T-cell (primary cell): ENCODE measurements at regions not wholly inside any gene's neighbourhood (a gene's known extent, or its start where the extent isn't known, plus 50 kb on each side); places are given as distances from the start of the nearest gene placed in this dataset.

ENCODE experiments used
- ATAC-seq, 4 experiments: fragments of 200-7000 bp in 3 of 4; fragments of 150-1000 bp in 1 of 4; cut with Tn5 transposase; replicated peaks in 1 of 4; 1 replicate in 3 of 4; 2 replicates in 1 of 4; pipeline ENCODE4 v1.10.0; 2021; ENCODE audit warnings: moderate library complexity in 3 of 4, mild to moderate bottlenecking in 2 of 4, moderate number of reproducible peaks in 1 of 4
- CTCF ChIA-PET, 2 donors: fragments of 300-600 bp; sonication (Branson Sonifier 250); formaldehyde crosslinking; loops; one replicate each; lab custom pipeline; 2022; ENCODE audit warnings: antibody characterized with exemption in 2 of 2; lab: Charles Lee
- POLR2A ChIA-PET, 2 donors: fragments of 300-600 bp; sonication (Branson Sonifier 250); formaldehyde crosslinking; loops; one replicate each; lab custom pipeline; 2022; ENCODE audit warnings: antibody characterized with exemption in 2 of 2; lab: Charles Lee
- DNase-seq, 35 experiments: peaks; one replicate each; pipeline versions ENCODE4 v3.0.0 to v3.0.0-alpha.2; 2013 to 2023
- H3K27ac ChIP-seq: one replicate; pipeline ENCODE4 v1.5.1; 2013; ENCODE audit warnings: low read length
- H3K27me3 ChIP-seq, 2 experiments: replicated peaks in 1 of 2; 1 replicate in 1 of 2; 2 replicates in 1 of 2; pipeline versions ENCODE4 v1.6.1 to v1.7.0; 2013; ENCODE audit warnings: low read length in 1 of 2, mixed read lengths in 1 of 2; ENCODE audit not compliant: control insufficient read depth in 2 of 2, insufficient read depth in 2 of 2; ENCODE audit errors: extremely low read depth in 1 of 2
- H3K36me3 ChIP-seq, 2 donors: 1 replicate in 1 of 2; 2 replicates in 1 of 2; pipeline versions ENCODE4 v1.6.1 to v1.7.0; 2013; ENCODE audit warnings: low read length in 1 of 2; ENCODE audit not compliant: control insufficient read depth in 2 of 2, insufficient read depth in 1 of 2; ENCODE audit errors: extremely low read depth in 1 of 2
- H3K4me1 ChIP-seq, 2 experiments: 1 replicate in 1 of 2; 2 replicates in 1 of 2; pipeline versions ENCODE4 v1.6.1 to v1.7.0; 2013; ENCODE audit warnings: low read length in 2 of 2, mixed read lengths in 1 of 2; ENCODE audit not compliant: insufficient read depth in 2 of 2, control insufficient read depth in 1 of 2; ENCODE audit errors: extremely low read depth in 1 of 2
- H3K4me3 ChIP-seq, 2 donors: 1 replicate in 1 of 2; 2 replicates in 1 of 2; pipeline versions ENCODE4 v1.5.1 to v1.7.0; 2013; ENCODE audit warnings: mild to moderate bottlenecking in 2 of 2, low read length in 1 of 2, moderate library complexity in 1 of 2; ENCODE audit not compliant: control insufficient read depth in 1 of 2; ENCODE audit errors: extremely low read depth in 1 of 2
- H3K9me3 ChIP-seq: 2 replicates; pipeline ENCODE4 v1.7.0; 2013
- H3K27ac Mint-ChIP-seq, 2 donors: one replicate each; pipeline ENCODE4 v1.8.0; 2020 to 2021; ENCODE audit warnings: mild to moderate bottlenecking in 2 of 2, mixed read lengths in 2 of 2
- H3K27me3 Mint-ChIP-seq, 2 donors: one replicate each; pipeline ENCODE4 v1.8.0; 2021 to 2022; ENCODE audit warnings: mixed read lengths in 2 of 2
- H3K36me3 Mint-ChIP-seq: one replicate; pipeline ENCODE4 v1.8.0; 2021; ENCODE audit warnings: mixed read lengths
- H3K4me1 Mint-ChIP-seq, 3 donors: one replicate each; pipeline ENCODE4 v1.8.0; 2020 to 2022; ENCODE audit warnings: mixed read lengths in 3 of 3, mild to moderate bottlenecking in 1 of 3
- H3K4me3 Mint-ChIP-seq, 3 donors: one replicate each; pipeline ENCODE4 v1.8.0; 2020 to 2022; ENCODE audit warnings: mild to moderate bottlenecking in 3 of 3, mixed read lengths in 3 of 3, moderate library complexity in 3 of 3
- H3K9me3 Mint-ChIP-seq, 3 donors: one replicate each; pipeline ENCODE4 v1.8.0; 2020 to 2022; ENCODE audit warnings: mixed read lengths in 3 of 3
- WGBS: methylation state at CpG from one replicate; pipeline ENCODE4 v1.1.5; 2013; ENCODE audit warnings: missing lambda C conversion rate; ENCODE audit not compliant: insufficient coverage; 5-methylcytosine and 5-hydroxymethylcytosine counted together

DNA sequence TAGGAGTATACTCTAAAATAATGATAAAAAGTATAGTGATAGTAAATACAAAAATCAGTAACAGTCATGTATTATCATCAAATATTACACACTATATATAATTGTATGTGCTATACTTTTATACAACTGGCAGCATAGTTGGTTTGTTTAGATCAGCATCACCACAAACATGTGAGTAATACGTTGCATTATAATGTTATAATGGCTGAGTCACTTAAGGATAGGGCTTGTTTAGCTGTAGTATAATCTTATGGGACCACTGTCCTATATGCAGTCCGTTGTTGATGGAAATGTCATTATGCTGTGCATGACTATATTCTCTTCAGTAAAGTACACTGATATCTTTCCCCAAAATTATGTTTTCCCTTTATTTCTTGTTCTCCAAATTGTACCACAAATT, 92.8 kb downstream of the LYPLAL1 start:
- ChIA-PET POLR2A (no interaction called here), CTCF (interaction anchor here in 1 of 2 donors (0.7 kb wide), 1 partner anchor 21 kb away, joined by 3 read pairs; no protein-coding TSS in a partner anchor)
- H3K4me1 ChIP-seq = no peaks in the 10 kb centered on the region
- no peak overlapping the region for H3K27ac ChIP-seq
- WGBS = no CpG with 5 or more reads among the region's 2 CpGs
- Mint-ChIP-seq H3K27me3 (no peaks in the 10 kb centered on the region), H3K9me3 (peaks cover 7 to 12% (median 8%) of the 10 kb centered on the region in 3 donors), H3K27ac (no peak overlapping the region), H3K4me3 (no peak overlapping the region), H3K36me3 (peaks cover 5% of the 10 kb centered on the region), H3K4me1 (no peaks in the 10 kb centered on the region)
- H3K4me3 ChIP-seq = no peak overlapping the region
- H3K27me3 ChIP-seq = no peaks in the 10 kb centered on the region
- no peaks in the 10 kb centered on the region for H3K36me3 ChIP-seq
- H3K9me3 ChIP-seq = peaks cover 2% of the 10 kb centered on the region
- ATAC-seq (no peak), DNase-seq (no peak)

DNA sequence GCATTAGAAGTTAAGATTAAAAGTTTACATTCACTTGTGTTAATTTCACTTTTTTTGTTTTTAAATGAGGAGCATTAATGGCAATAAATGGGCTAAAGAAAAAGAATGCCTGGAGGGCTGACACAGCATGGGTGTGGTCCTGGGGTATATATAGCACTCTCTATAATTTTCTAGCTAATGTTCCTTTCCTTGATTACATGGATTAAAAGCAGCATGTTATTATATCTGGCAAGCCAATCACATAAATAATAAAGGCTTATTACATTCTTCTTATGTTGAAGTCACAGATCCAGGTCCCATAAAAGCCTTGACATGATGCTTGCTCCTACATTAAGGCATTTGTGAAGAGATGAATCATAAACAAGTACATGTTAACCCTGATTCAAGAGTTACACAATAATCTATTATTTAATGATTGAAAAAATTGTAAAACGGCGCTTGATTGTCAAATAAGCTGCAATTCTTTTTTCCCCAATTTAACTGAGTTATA, 91.4 kb downstream of the LYPLAL1 start:
- Mint-ChIP-seq H3K9me3 (peaks cover 8 to 20% (median 9%) of the 10 kb centered on the region in 3 donors), H3K36me3 (peaks cover 5% of the 10 kb centered on the region), H3K4me3 (no peak overlapping the region), H3K4me1 (no peaks in the 10 kb centered on the region), H3K27ac (no peak overlapping the region), H3K27me3 (no peaks in the 10 kb centered on the region)
- Histone ChIP-seq H3K4me1 (no peaks in the 10 kb centered on the region), H3K27me3 (no peaks in the 10 kb centered on the region), H3K9me3 (peaks cover 2% of the 10 kb centered on the region), H3K27ac (no peak overlapping the region), H3K36me3 (no peaks in the 10 kb centered on the region), H3K4me3 (no peak overlapping the region)
- ChIA-PET CTCF (no interaction called here), POLR2A (no interaction called here)
- WGBS = no CpG with 5 or more reads among the region's 2 CpGs
- no peak for ATAC-seq
- DNase-seq = no peak

DNA sequence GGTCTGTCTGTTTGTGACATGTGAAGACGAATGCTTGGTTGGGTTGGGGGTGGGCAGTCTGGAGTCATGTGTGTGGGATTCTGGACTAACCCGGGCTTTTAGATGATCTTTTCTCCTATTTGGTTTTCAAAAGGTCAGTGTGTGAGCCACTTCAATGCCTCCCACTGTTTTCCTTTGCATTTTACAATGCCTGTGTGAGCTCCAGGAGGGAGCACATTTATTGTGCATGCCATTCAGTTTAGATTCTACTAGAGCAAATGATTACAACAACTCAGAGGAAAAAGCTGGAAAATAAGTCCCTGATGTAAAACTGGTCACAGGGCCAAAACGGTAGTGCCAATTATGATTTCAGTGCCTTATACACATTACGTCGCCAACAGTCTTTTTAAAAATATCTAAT, 90.9 kb downstream of the LYPLAL1 start:
- Mint-ChIP-seq H3K27me3 (no peaks in the 10 kb centered on the region), H3K4me1 (no peaks in the 10 kb centered on the region), H3K36me3 (peaks cover 5% of the 10 kb centered on the region), H3K27ac (no peak overlapping the region), H3K4me3 (no peak overlapping the region), H3K9me3 (peaks cover 8 to 23% (median 9%) of the 10 kb centered on the region in 3 donors)
- Histone ChIP-seq H3K27ac (no peak overlapping the region), H3K4me3 (no peak overlapping the region), H3K27me3 (no peaks in the 10 kb centered on the region), H3K9me3 (peaks cover 2% of the 10 kb centered on the region), H3K36me3 (no peaks in the 10 kb centered on the region), H3K4me1 (no peaks in the 10 kb centered on the region)
- DNase-seq = no peak
- POLR2A ChIA-PET = no interaction called here
- ATAC-seq = no peak
- CTCF ChIA-PET = no interaction called here
- 88% methylated on average over 1 of the region's 5 CpGs for WGBS
